SH-SY5Y (cell line): ENCODE measurements at regions not wholly inside any gene's neighbourhood (a gene's known extent, or its start where the extent isn't known, plus 50 kb on each side); places are given as distances from the start of the nearest gene placed in this dataset.

ENCODE experiments used
- GATA2 ChIP-seq: IDR thresholded peaks from 2 replicates; pipeline ENCODE4 v1.6.1; 2011; ENCODE audit warnings: mild to moderate bottlenecking, low read depth, low read length
- GATA3 ChIP-seq: IDR thresholded peaks from 2 replicates; pipeline ENCODE4 v1.6.1; 2011; ENCODE audit warnings: low read depth, mild to moderate bottlenecking, low read length, moderate library complexity

- TF ChIP-seq GATA2: no peak
- TF ChIP-seq GATA3: no peak
These were observed 818.5 kb downstream of the TBL1XR1 start for GRCh38 chr3:176378789-176379188.

- TF ChIP-seq GATA2 (no peak), GATA3 (no peak)
These were observed 820.8 kb downstream of the TBL1XR1 start for GRCh38 chr3:176376531-176376930.

- TF ChIP-seq GATA2: no peak
- TF ChIP-seq GATA3: no peak
These were observed 821.8 kb downstream of the TBL1XR1 start for GRCh38 chr3:176375519-176375918.

- TF ChIP-seq GATA2: no peak
- no peak for TF ChIP-seq GATA3
These were observed 835.0 kb downstream of the TBL1XR1 start for GRCh38 chr3:176362191-176362731.

- TF ChIP-seq GATA3 (no peak), GATA2 (no peak)
These were observed 838.1 kb downstream of the TBL1XR1 start for GRCh38 chr3:176359211-176359610.

GRCh38 chr3:176357891-176358290, 839.4 kb downstream of the TBL1XR1 start:
- TF ChIP-seq GATA2 (no peak), GATA3 (no peak)

GRCh38 chr3:176354843-176355242, 842.4 kb downstream of the TBL1XR1 start:
- no peak for TF ChIP-seq GATA2
- no peak for TF ChIP-seq GATA3

- no peak for TF ChIP-seq GATA3
- no peak for TF ChIP-seq GATA2
These were observed 844.5 kb downstream of the TBL1XR1 start for GRCh38 chr3:176352716-176353334.

GRCh38 chr3:176351408-176351807, 845.9 kb downstream of the TBL1XR1 start:
- TF ChIP-seq GATA2: no peak
- no peak for TF ChIP-seq GATA3

GRCh38 chr3:176349706-176350105, 847.6 kb downstream of the TBL1XR1 start:
- no peak for TF ChIP-seq GATA2
- no peak for TF ChIP-seq GATA3

- no peak for TF ChIP-seq GATA3
- no peak for TF ChIP-seq GATA2
These were observed 849.7 kb downstream of the TBL1XR1 start for GRCh38 chr3:176347424-176348146.

GRCh38 chr3:176341963-176342362, 855.3 kb downstream of the TBL1XR1 start:
- no peak for TF ChIP-seq GATA3
- no peak for TF ChIP-seq GATA2

- TF ChIP-seq GATA3 (no peak), GATA2 (no peak)
These were observed 868.6 kb downstream of the TBL1XR1 start for GRCh38 chr3:176328666-176329065.

- TF ChIP-seq GATA3 (no peak), GATA2 (no peak)
These were observed 869.1 kb downstream of the TBL1XR1 start for GRCh38 chr3:176328198-176328597.

- TF ChIP-seq GATA2: no peak
- TF ChIP-seq GATA3: no peak
These were observed 876.2 kb downstream of the TBL1XR1 start for GRCh38 chr3:176321099-176321498.

- TF ChIP-seq GATA2 (no peak), GATA3 (no peak)
These were observed 883.9 kb downstream of the TBL1XR1 start for GRCh38 chr3:176313426-176313825.
